Aorta (tissue), 5 donors: ENCODE measurements at regions not wholly inside any gene's neighbourhood (a gene's known extent, or its start where the extent isn't known, plus 50 kb on each side); places are given as distances from the start of the nearest gene placed in this dataset.
"Not testable (repeated sequence)": the region's sequence is repeated elsewhere in the genome, so short reads cannot be mapped to it uniquely, and the experiment has no call there.

Source experiments
- ATAC-seq: fragments of 200-7000 bp; cut with Tn5 transposase; one replicate; pipeline ENCODE4 v1.9.1; 2022; ENCODE audit warnings: moderate library complexity; ENCODE audit not compliant: low FRiP score
- DNase-seq, 2 donors: peaks; one replicate each; pipeline ENCODE4 v3.0.0-alpha.2; 2020
- H3K27ac ChIP-seq, 2 donors: one replicate each; pipeline ENCODE4 v1.5.1; 2013; ENCODE audit warnings: low read length in 2 of 2, mild to moderate bottlenecking in 2 of 2, moderate library complexity in 2 of 2, control low read depth in 1 of 2, inconsistent platforms in 1 of 2, low read depth in 1 of 2
- H3K27me3 ChIP-seq, 2 donors: one replicate each; pipeline ENCODE4 v1.6.1; 2013; ENCODE audit warnings: control low read depth in 1 of 2, low read length in 1 of 2, mild to moderate bottlenecking in 1 of 2, moderate library complexity in 1 of 2; ENCODE audit not compliant: insufficient read depth in 2 of 2, control insufficient read depth in 1 of 2
- H3K36me3 ChIP-seq, 2 donors: one replicate each; pipeline ENCODE4 v1.6.1; 2013; ENCODE audit warnings: control low read depth in 1 of 2, low read length in 1 of 2, mild to moderate bottlenecking in 1 of 2; ENCODE audit not compliant: insufficient read depth in 2 of 2, control insufficient read depth in 1 of 2
- H3K4me1 ChIP-seq, 2 donors: one replicate each; pipeline ENCODE4 v1.6.1; 2013; ENCODE audit warnings: low read length in 2 of 2, control low read depth in 1 of 2, mild to moderate bottlenecking in 1 of 2, moderate library complexity in 1 of 2; ENCODE audit not compliant: insufficient read depth in 2 of 2, control insufficient read depth in 1 of 2
- H3K4me3 ChIP-seq, 2 donors: one replicate each; pipeline ENCODE4 v1.5.1; 2013; ENCODE audit warnings: low read length in 2 of 2, control low read depth in 1 of 2, mild to moderate bottlenecking in 1 of 2
- H3K9me3 ChIP-seq: one replicate; pipeline ENCODE4 v1.6.1; 2013; ENCODE audit warnings: mild to moderate bottlenecking, low read length; ENCODE audit not compliant: control insufficient read depth
- WGBS, 2 donors: extraction: QIAGEN DNeasy Blood & Tissue Kit; methylation state at CpG; one replicate each; pipeline ENCODE4 v1.1.7; 2013; 5-methylcytosine and 5-hydroxymethylcytosine counted together
- intact Hi-C, 2 donors: fragments of 100-400 bp; cut with DNase I; formaldehyde crosslinking; loops; one replicate each; pipeline versions ENCODE4 v1.14.2 to v1.15.0; 2022
- donor health status: healthy with polysubstance abuse.
- donor health status: Bipolar disorder and iron deficiency.
- donor health status: DM: no; HTN: no; CAD: no.
- donor health status: DM: no; HTN: no; CAD: no.
- donor health status: DM: yes; HTN: yes; CAD: no.

- no peaks in the 10 kb centered on the region for H3K9me3 ChIP-seq
- intact Hi-C loops, result no loop called here
- H3K4me3 ChIP-seq, result no peak overlapping the region
- H3K27ac ChIP-seq, result no peak overlapping the region
- no peaks in the 10 kb centered on the region for H3K27me3 ChIP-seq
- DNase-seq, result no peak
- H3K36me3 ChIP-seq, result no peaks in the 10 kb centered on the region
- no peak for ATAC-seq
- WGBS, 2 donors, result 29 to 44% methylated on average over 1 of the region's 1 CpG
- no peaks in the 10 kb centered on the region for H3K4me1 ChIP-seq
These were observed 74.7 kb downstream of the LPAR4 start for GRCh38 chrX:78822157-78822690.

GRCh38 chrX:78831523-78831922 lies 84.0 kb downstream of the LPAR4 start:
- Histone ChIP-seq H3K27me3 (no peaks in the 10 kb centered on the region), H3K4me1 (no peaks in the 10 kb centered on the region), H3K27ac (no peak overlapping the region), H3K9me3 (no peaks in the 10 kb centered on the region), H3K4me3 (no peak overlapping the region), H3K36me3 (no peaks in the 10 kb centered on the region)
- WGBS, 2 donors, result 52 to 80% methylated on average over 3 of the region's 3 CpGs
- intact Hi-C loops, result no loop called here
- no peak for ATAC-seq
- no peak for DNase-seq

- Histone ChIP-seq H3K27ac (no peak overlapping the region), H3K27me3 (no peaks in the 10 kb centered on the region), H3K9me3 (no peaks in the 10 kb centered on the region), H3K4me3 (no peak overlapping the region), H3K4me1 (no peaks in the 10 kb centered on the region), H3K36me3 (no peaks in the 10 kb centered on the region)
- ATAC-seq (no peak), DNase-seq (no peak)
- intact Hi-C loops, result no loop called here
These were observed 91.2 kb downstream of the LPAR4 start for GRCh38 chrX:78838709-78839108.

GRCh38 chrX:78839711-78840110 lies 92.2 kb downstream of the LPAR4 start:
- H3K4me3 ChIP-seq, result no peak overlapping the region
- DNase-seq (no peak), ATAC-seq (no peak)
- H3K27ac ChIP-seq, result no peak overlapping the region
- no peaks in the 10 kb centered on the region for H3K9me3 ChIP-seq
- H3K27me3 ChIP-seq, result no peaks in the 10 kb centered on the region
- whole genome bisulfite sequencing, 2 donors, result 85 to 90% methylated on average over 2 of the region's 2 CpGs
- H3K36me3 ChIP-seq, result no peaks in the 10 kb centered on the region
- H3K4me1 ChIP-seq, result no peaks in the 10 kb centered on the region
- intact Hi-C loops, result no loop called here

GRCh38 chrX:78844218-78844617 lies 96.7 kb downstream of the LPAR4 start:
- H3K4me3 ChIP-seq, ATAC-seq, H3K27ac ChIP-seq, H3K36me3 ChIP-seq, H3K9me3 ChIP-seq, H3K27me3 ChIP-seq, DNase-seq, H3K4me1 ChIP-seq, intact Hi-C loops: not testable (repeated sequence)
- 89 to 94% methylated on average over 6 of the region's 6 CpGs for WGBS, 2 donors

- ATAC-seq, H3K36me3 ChIP-seq, H3K4me3 ChIP-seq, DNase-seq, H3K4me1 ChIP-seq, H3K9me3 ChIP-seq, H3K27me3 ChIP-seq, H3K27ac ChIP-seq: not testable (repeated sequence)
- intact Hi-C loops, result loop anchor here in 1 of 2 donors (10.0 kb wide), 1 partner anchor 326 kb away; no protein-coding TSS in a partner anchor
- 82 to 83% methylated on average over 3 of the region's 3 CpGs for WGBS, 2 donors
These were observed 63.9 kb upstream of the P2RY10 start for GRCh38 chrX:78881248-78881647.

- WGBS, 2 donors, result 15 to 27% methylated on average over 5 of the region's 5 CpGs
These were observed 58.6 kb upstream of the P2RY10 start for GRCh38 chrX:78886550-78886949.

More at GRCh38 chrX:78886550-78886949, 58.6 kb upstream of the P2RY10 start:
- no peak overlapping the region for H3K4me3 ChIP-seq
- peak; percentile 54 for ATAC-seq
- no peaks in the 10 kb centered on the region for H3K4me1 ChIP-seq
- no peak for DNase-seq
- H3K27me3 ChIP-seq, result no peaks in the 10 kb centered on the region
- no peaks in the 10 kb centered on the region for H3K36me3 ChIP-seq
- H3K9me3 ChIP-seq, result no peaks in the 10 kb centered on the region
- no peak overlapping the region for H3K27ac ChIP-seq
- intact Hi-C loops, result loop anchor here in 1 of 2 donors (10.0 kb wide), 1 partner anchor 332 kb away; no protein-coding TSS in a partner anchor
